ENCODE measurements at regions not wholly inside any gene's neighbourhood (a gene's known extent, or its start where the extent isn't known, plus 50 kb on each side); places are given as distances from the start of the nearest gene placed in this dataset.

- Histone ChIP-seq H4K20me1 (replicated peaks; ENCODE audit: control insufficient read depth, extremely low read depth, insufficient read depth, low read length) (no peaks in the 10 kb centered on the region), H3K36me3 (ENCODE audit: control insufficient read depth in 2 of 2, extremely low read depth in 1 of 2, insufficient read depth in 2 of 2, low read length in 2 of 2) (no peaks in the 10 kb centered on the region), H3K27me3 (ENCODE audit: control insufficient read depth in 2 of 2, insufficient read depth in 2 of 2, low read length in 2 of 2) (no peaks in the 10 kb centered on the region), H3K79me2 (ENCODE audit: control insufficient read depth, insufficient read depth, low read length) (no peaks in the 10 kb centered on the region), H3K4me3 (replicated peaks in 1 of 3; ENCODE audit: insufficient read depth in 1 of 3, low read depth in 1 of 3, low read length in 3 of 3) (no peak overlapping the region), H3K9me1 (replicated peaks; ENCODE audit: control insufficient read depth, extremely low read depth, insufficient read depth, low read length) (no peaks in the 10 kb centered on the region), H2AFZ (ENCODE audit: low read depth, low read length) (no peak overlapping the region), H3K4me1 (ENCODE audit: control insufficient read depth, extremely low read depth, insufficient read depth, low read length) (no peaks in the 10 kb centered on the region), H3K9me3 (replicated peaks; ENCODE audit: control insufficient read depth, insufficient read depth, low read length) (no peaks in the 10 kb centered on the region), H3K4me2 (ENCODE audit: insufficient read depth, low read length) (no peak overlapping the region), H3K9ac (replicated peaks; ENCODE audit: extremely low read depth, insufficient read depth, low read length) (no peak overlapping the region), H3K27ac (ENCODE audit: insufficient read depth, low read depth, low read length) (no peak overlapping the region)
- ChIA-PET POLR2A (no interaction called here), CTCF (interaction anchor here (1.1 kb wide), 1 partner anchor 9 kb away, joined by 3 read pairs; no protein-coding TSS in a partner anchor)
- no TSS peak for BruUV-seq (replicated peaks)
- DNase-seq (ENCODE audit: low read depth, low spot score) = no peak
- intact Hi-C loops (cut with micrococcal nuclease) = no loop called here
- no peak for FAIRE-seq
- dilution Hi-C loops (cut with MboI; ENCODE audit: extremely low pct_ligation_motif_present, low sequenced_read_pairs) = no loop called here
- TF ChIP-seq EZH2 (IDR thresholded peaks at IDR 0.05; ENCODE audit: borderline replicate concordance, low read depth, low read length, severe bottlenecking) (no peak), MAX (IDR thresholded peaks at IDR 0.05; ENCODE audit: insufficient read depth, insufficient read length) (no peak), POLR2A (IDR thresholded peaks at IDR 0.05; ENCODE audit: low read depth, low read length) (no peak)
Observed at GRCh38 chr5:96151891-96152290, 190.2 kb upstream of the ELL2 start.

GRCh38 chr5:96150007-96150406 is 188.4 kb upstream of the ELL2 start:
- ChIA-PET CTCF (interaction anchor here (1.2 kb wide), 3 partner anchors 7 to 101 kb away, joined by 3 read pairs; no protein-coding TSS in a partner anchor), POLR2A (no interaction called here)
- no peaks in the 10 kb centered on the region for H3K9me3 ChIP-seq (replicated peaks; ENCODE audit: control insufficient read depth, insufficient read depth, low read length)
- DNase-seq (ENCODE audit: low read depth, low spot score) = no peak
- no peak for TF ChIP-seq POLR2AphosphoS5 (IDR thresholded peaks at IDR 0.05; ENCODE audit: insufficient read depth, low read depth, low read length)
- TF ChIP-seq JUN (IDR thresholded peaks at IDR 0.05; ENCODE audit: borderline replicate concordance, insufficient read depth, insufficient read length, low read depth) = no peak
- no peak for TF ChIP-seq CTCF (IDR thresholded peaks at IDR 0.05; ENCODE audit: extremely low read depth in 1 of 2, insufficient read depth in 1 of 2, low read depth in 1 of 2, low read length in 2 of 2)
- no peak for TF ChIP-seq FOS (IDR thresholded peaks at IDR 0.05; ENCODE audit: borderline replicate concordance, insufficient read depth, low read length)
- TF ChIP-seq MYC (IDR thresholded peaks at IDR 0.05; ENCODE audit: low read depth, low read length) = no peak
- TF ChIP-seq POLR2A (IDR thresholded peaks at IDR 0.05; ENCODE audit: low read depth, low read length) = no peak
- TF ChIP-seq EZH2 (IDR thresholded peaks at IDR 0.05; ENCODE audit: borderline replicate concordance, low read depth, low read length, severe bottlenecking) = no peak
- TF ChIP-seq GATA2 (IDR thresholded peaks at IDR 0.05; ENCODE audit: insufficient read depth, insufficient read length, low read depth, low read length) = no peak
- TF ChIP-seq MAX (IDR thresholded peaks at IDR 0.05; ENCODE audit: insufficient read depth, insufficient read length) = no peak
- H3K4me3 ChIP-seq (replicated peaks in 1 of 3; ENCODE audit: insufficient read depth in 1 of 3, low read depth in 1 of 3, low read length in 3 of 3) = no peak overlapping the region
- FAIRE-seq = no peak
- no peaks in the 10 kb centered on the region for H3K27me3 ChIP-seq (ENCODE audit: control insufficient read depth in 2 of 2, insufficient read depth in 2 of 2, low read length in 2 of 2)
- no TSS peak for BruUV-seq (replicated peaks)
- no peak overlapping the region for H3K9ac ChIP-seq (replicated peaks; ENCODE audit: extremely low read depth, insufficient read depth, low read length)
- H4K20me1 ChIP-seq (replicated peaks; ENCODE audit: control insufficient read depth, extremely low read depth, insufficient read depth, low read length) = no peaks in the 10 kb centered on the region
- dilution Hi-C loops (cut with MboI; ENCODE audit: extremely low pct_ligation_motif_present, low sequenced_read_pairs) (no loop called here), intact Hi-C loops (cut with micrococcal nuclease) (no loop called here)
- no peaks in the 10 kb centered on the region for H3K9me1 ChIP-seq (replicated peaks; ENCODE audit: control insufficient read depth, extremely low read depth, insufficient read depth, low read length)
- no peak overlapping the region for H3K27ac ChIP-seq (ENCODE audit: insufficient read depth, low read depth, low read length)
- no peaks in the 10 kb centered on the region for H3K4me1 ChIP-seq (ENCODE audit: control insufficient read depth, extremely low read depth, insufficient read depth, low read length)
- H3K36me3 ChIP-seq (ENCODE audit: control insufficient read depth in 2 of 2, extremely low read depth in 1 of 2, insufficient read depth in 2 of 2, low read length in 2 of 2) = no peaks in the 10 kb centered on the region
- no peak overlapping the region for H3K4me2 ChIP-seq (ENCODE audit: insufficient read depth, low read length)
- no peak overlapping the region for H2AFZ ChIP-seq (ENCODE audit: low read depth, low read length)
- no peaks in the 10 kb centered on the region for H3K79me2 ChIP-seq (ENCODE audit: control insufficient read depth, insufficient read depth, low read length)
